ENCODE measurements at regions not wholly inside any gene's neighbourhood (a gene's known extent, or its start where the extent isn't known, plus 50 kb on each side); places are given as distances from the start of the nearest gene placed in this dataset.

DNA sequence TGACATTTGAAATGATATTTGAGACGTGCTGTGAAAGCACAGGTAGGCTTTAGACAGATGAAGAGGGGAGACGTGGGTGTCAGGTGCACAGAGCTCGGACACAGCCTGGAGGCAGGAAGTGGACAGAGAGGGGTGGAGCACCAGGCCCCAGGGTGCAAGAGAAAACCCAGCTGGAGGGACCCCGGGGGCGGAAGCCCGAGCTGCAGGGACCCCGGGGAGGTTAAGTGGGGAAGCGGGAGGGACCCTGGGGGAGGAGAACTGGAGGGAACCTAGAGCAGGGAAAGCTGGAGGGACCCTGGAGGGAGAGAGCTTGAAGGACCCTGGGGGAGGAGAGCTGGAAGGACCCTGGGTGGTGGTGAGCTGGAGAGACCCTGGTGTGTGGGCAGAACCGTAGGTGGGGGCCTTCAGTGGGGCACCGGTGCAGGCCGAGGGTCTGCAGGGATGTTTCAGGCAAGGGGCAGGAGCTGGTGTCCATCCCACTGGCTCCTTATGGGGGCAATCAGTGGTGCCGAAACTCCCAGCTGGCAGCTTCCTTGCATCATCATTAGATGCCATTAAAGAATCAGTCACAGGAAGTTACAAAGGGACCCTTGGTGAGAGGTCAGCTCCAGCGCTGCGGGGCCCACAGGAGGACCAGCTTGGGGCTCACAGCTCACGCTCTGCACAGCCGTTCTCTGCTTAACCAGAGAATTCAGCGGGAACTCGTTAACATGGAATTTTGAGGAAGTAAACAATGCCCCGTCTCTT is 246.6 kb downstream of the EIPR1 start:
- TF ChIP-seq, protein P1, sequence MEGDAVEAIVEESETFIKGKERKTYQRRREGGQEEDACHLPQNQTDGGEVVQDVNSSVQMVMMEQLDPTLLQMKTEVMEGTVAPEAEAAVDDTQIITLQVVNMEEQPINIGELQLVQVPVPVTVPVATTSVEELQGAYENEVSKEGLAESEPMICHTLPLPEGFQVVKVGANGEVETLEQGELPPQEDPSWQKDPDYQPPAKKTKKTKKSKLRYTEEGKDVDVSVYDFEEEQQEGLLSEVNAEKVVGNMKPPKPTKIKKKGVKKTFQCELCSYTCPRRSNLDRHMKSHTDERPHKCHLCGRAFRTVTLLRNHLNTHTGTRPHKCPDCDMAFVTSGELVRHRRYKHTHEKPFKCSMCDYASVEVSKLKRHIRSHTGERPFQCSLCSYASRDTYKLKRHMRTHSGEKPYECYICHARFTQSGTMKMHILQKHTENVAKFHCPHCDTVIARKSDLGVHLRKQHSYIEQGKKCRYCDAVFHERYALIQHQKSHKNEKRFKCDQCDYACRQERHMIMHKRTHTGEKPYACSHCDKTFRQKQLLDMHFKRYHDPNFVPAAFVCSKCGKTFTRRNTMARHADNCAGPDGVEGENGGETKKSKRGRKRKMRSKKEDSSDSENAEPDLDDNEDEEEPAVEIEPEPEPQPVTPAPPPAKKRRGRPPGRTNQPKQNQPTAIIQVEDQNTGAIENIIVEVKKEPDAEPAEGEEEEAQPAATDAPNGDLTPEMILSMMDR (IDR thresholded peaks at IDR 0.05; ENCODE audit: extremely low read depth, missing control alignments): no peak
- no peak for DNase-seq (ENCODE audit: low spot score)

DNA sequence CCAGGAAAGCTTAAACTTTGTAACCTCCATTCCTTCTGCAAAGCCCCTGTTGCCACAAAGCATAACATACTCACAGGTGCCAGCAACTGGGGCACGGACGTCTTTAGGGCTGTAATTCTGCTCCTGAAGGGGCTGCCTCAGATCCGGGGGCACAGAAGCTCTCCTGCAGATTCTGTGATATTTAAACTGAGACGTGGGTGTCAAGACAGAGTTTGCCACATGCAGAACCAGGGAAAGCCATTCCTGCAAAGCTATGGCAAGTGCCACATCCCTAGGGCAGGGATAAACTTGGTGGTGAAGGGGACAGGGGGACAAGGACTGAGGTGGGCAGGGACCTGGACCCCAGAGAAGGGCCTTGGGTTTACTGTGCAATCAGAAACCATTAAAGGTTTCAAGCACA is 247.2 kb downstream of the EIPR1 start:
- TF ChIP-seq, protein P1 (IDR thresholded peaks at IDR 0.05; ENCODE audit: extremely low read depth, missing control alignments): no peak
- no peak for DNase-seq (ENCODE audit: low spot score)

DNA sequence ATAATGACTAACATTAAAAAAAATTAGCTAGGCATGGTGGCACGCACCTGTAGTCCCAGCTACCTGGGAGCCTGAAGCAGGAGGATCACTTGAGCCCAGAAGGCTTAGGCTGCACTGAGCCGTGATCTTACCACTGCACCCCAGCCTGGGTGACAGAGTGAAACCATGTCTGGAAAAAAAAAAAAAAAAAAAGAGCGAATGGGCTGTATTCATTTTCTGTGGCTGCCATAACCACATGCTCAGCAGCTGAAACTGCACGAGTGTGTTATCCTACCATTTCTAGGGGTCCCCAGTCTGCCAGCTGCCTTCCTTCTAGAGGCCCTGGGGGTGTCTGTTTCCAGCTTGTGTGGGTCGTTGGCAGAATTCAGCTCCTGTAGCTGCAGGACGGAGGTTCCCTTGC is 247.8 kb downstream of the EIPR1 start:
- TF ChIP-seq, protein P1 (IDR thresholded peaks at IDR 0.05; ENCODE audit: extremely low read depth, missing control alignments): no peak
- DNase-seq (ENCODE audit: low spot score): no peak

DNA sequence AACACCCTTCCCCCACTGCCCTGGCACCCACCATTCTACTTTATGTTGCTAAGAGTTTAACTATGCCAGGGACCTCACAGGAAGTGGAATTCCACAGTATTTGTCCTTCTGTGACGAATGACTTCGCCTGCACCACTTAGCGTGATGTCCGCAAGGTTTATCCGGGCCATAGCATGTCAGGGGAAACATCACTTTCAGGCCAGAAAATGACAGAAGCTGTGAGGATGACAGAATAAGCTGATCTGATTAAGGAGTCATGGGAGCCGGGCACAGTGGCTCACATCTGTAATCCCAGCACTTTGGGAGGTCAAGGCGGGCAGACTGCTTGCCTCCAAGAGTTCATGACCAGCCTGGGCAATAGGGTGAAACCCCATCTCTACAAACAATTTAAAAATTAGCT is 248.8 kb downstream of the EIPR1 start:
- TF ChIP-seq, protein P1 (IDR thresholded peaks at IDR 0.05; ENCODE audit: extremely low read depth, missing control alignments): no peak
- DNase-seq (ENCODE audit: low spot score): no peak

DNA sequence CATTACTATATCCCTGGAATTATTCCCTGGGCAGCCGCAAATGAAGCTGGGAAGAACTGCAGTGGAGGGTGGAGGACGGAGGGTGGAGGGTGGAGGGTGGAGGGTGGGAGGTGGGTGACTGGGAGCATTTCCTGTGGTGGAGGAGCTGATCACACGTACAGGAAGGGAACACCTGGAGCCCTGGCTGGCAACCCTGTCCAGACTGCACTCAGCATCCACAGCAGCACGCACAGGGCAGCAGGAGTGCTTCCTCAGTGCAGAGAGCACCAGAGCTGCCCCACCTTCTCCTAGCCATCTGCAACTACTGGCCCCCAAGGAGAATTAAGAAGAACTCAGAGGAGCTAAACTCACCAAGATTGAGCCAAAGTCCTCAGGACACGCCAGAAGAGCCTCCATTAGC is 249.9 kb downstream of the EIPR1 start:
- DNase-seq (ENCODE audit: low spot score): no peak
- TF ChIP-seq, protein P1 (IDR thresholded peaks at IDR 0.05; ENCODE audit: extremely low read depth, missing control alignments): no peak

DNA sequence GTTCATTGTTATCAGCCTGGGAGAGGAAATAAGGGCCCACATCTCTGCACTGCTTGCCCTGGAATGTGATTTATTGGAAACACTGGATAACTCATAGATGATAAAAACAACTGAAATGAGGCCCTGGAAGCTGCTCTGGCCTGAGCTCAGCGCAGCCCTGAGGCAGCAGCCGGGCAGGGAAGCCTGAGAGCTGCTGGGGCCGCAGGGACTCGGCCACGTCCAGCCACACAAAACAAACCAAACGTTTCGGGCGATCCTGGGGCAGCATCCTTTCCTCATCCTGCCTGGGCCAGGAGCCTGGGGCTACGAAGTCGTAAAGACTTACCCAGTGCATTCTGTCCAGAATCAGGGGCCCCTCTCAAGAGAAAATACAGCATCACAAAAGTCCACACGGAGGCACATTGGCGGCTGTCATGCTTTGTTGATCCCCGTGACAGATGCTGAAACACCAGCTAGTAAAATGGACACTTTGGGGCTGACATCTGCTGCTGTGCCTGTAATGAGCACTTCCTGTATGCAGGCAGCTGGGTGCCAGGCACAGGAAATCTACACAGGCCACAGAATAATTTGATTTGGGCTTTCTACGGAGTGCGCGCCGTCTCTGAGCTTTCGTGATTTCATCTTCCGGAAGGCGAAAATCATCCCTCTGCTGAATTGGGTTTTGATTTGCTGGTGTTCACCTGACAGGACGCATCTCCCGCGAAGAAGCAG is 250.6 kb downstream of the EIPR1 start:
- TF ChIP-seq, protein P1 (IDR thresholded peaks at IDR 0.05; ENCODE audit: extremely low read depth, missing control alignments): no peak
- no peak for DNase-seq (ENCODE audit: low spot score)

DNA sequence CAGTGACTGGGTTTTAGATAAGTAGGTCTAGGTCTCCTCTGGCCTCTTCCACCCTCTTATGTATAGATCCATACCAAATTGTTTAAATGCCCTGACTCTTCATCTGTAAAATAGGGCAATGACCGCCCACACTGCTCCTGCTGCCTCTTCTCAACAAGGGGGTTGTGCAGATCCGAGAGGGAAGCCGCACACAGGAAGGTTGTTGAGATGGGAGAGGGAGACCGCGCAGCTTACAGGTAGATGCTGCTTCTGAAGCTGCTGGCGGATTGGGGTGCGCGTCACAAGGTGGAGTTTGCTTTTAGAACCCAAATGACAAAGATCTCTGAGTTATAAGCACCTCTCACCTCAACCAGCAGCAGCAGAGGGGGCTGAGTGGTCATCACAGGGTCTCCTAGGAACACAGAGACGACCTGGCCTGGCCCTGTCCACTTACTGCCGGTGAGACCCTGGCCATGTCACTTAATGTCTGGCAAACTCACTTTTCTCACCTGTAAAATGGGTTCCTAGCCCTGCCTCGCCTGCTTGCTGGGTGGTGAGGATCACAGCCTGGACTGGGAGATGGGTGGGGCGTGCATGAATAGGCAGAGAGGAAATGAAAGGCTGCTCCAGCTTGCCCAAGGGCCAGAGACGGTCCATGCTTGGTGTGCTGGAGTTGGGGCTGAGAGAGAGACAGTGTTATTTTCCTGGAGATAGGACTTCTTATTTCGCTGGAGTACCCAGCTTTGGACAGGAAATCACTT is 251.3 kb downstream of the EIPR1 start:
- TF ChIP-seq, protein P1 (IDR thresholded peaks at IDR 0.05; ENCODE audit: extremely low read depth, missing control alignments): no peak
- DNase-seq (ENCODE audit: low spot score): no peak
